Activated CD8-positive, alpha-beta memory T cell treated with anti-CD3 and anti-CD28 coated beads, Interleukin-2, amount 10 ng/mL, durations not matched to agents 7 days and 5 days (primary cell): ENCODE measurements at regions not wholly inside any gene's neighbourhood (a gene's known extent, or its start where the extent isn't known, plus 50 kb on each side); places are given as distances from the start of the nearest gene placed in this dataset.

Experiments
- ATAC-seq: fragments of 150-1000 bp; cut with Tn5 transposase; one replicate; pipeline ENCODE4 v1.10.0; 2021; ENCODE audit warnings: moderate library complexity
- CTCF ChIA-PET: fragments of 350-600 bp; sonication (Branson Sonifier 250); formaldehyde crosslinking; loops from one replicate; lab custom pipeline; 2021; ENCODE audit warnings: antibody characterized with exemption; lab: Charles Lee
- DNase-seq: peaks from one replicate; pipeline ENCODE4 v3.0.0-alpha.2; 2020
- H3K27ac Mint-ChIP-seq: one replicate; pipeline ENCODE4 v1.8.0; 2021; ENCODE audit warnings: mild to moderate bottlenecking, mixed read lengths
- H3K27me3 Mint-ChIP-seq: one replicate; pipeline ENCODE4 v1.8.0; 2021; ENCODE audit warnings: mixed read lengths
- H3K36me3 Mint-ChIP-seq: one replicate; pipeline ENCODE4 v1.8.0; 2021; ENCODE audit warnings: mild to moderate bottlenecking, mixed read lengths
- H3K4me1 Mint-ChIP-seq: one replicate; pipeline ENCODE4 v1.8.0; 2021; ENCODE audit warnings: mixed read lengths
- H3K4me3 Mint-ChIP-seq: one replicate; pipeline ENCODE4 v1.8.0; 2021; ENCODE audit warnings: mild to moderate bottlenecking, moderate library complexity, mixed read lengths
- H3K9me3 Mint-ChIP-seq: one replicate; pipeline ENCODE4 v1.8.0; 2022; ENCODE audit warnings: low read depth, mixed read lengths

GRCh38 chr6:26162399-26162798 is 75.2 kb downstream of the HFE start:
- ATAC-seq (no peak), DNase-seq (no peak)
- peaks cover 14% of the 10 kb centered on the region for H3K27me3 Mint-ChIP-seq
- CTCF ChIA-PET: interaction anchor here (1.1 kb wide), 1 partner anchor 8 kb away, joined by 3 read pairs; no protein-coding TSS in a partner anchor
- H3K9me3 Mint-ChIP-seq: no peaks in the 10 kb centered on the region
- peaks cover 49% of the 10 kb centered on the region for H3K4me1 Mint-ChIP-seq
- H3K4me3 Mint-ChIP-seq: no peak overlapping the region
- H3K36me3 Mint-ChIP-seq: peaks cover 30% of the 10 kb centered on the region
- peak overlapping the region; percentile 24 for H3K27ac Mint-ChIP-seq

GRCh38 chr6:26163427-26164119 is 76.3 kb downstream of the HFE start:
- ATAC-seq (no peak), DNase-seq (no peak)
- CTCF ChIA-PET: interaction anchor here (0.9 kb wide), 1 partner anchor 20 kb away, joined by 3 read pairs; a partner anchor contains a TSS
- H3K9me3 Mint-ChIP-seq: no peaks in the 10 kb centered on the region
- peaks cover 43% of the 10 kb centered on the region for H3K4me1 Mint-ChIP-seq
- H3K36me3 Mint-ChIP-seq: peaks cover 24% of the 10 kb centered on the region
- peaks cover 2% of the 10 kb centered on the region for H3K27me3 Mint-ChIP-seq
- peak overlapping the region; percentile 61 for H3K27ac Mint-ChIP-seq
- H3K4me3 Mint-ChIP-seq: no peak overlapping the region

GRCh38 chr6:26164120-26164505 is 76.9 kb downstream of the HFE start:
- H3K36me3 Mint-ChIP-seq: peaks cover 22% of the 10 kb centered on the region
- ATAC-seq (no peak), DNase-seq (no peak)
- H3K27ac Mint-ChIP-seq: peak overlapping the region; percentile 61
- H3K4me3 Mint-ChIP-seq: no peak overlapping the region
- CTCF ChIA-PET: interaction anchor here (0.9 to 1.3 kb wide), 2 partner anchors 19 to 98 kb away, joined by 3 read pairs; a partner anchor contains a TSS
- H3K27me3 Mint-ChIP-seq: no peaks in the 10 kb centered on the region
- peaks cover 43% of the 10 kb centered on the region for H3K4me1 Mint-ChIP-seq
- H3K9me3 Mint-ChIP-seq: no peaks in the 10 kb centered on the region

GRCh38 chr6:26165261-26165790 is 78.1 kb downstream of the HFE start:
- no peak overlapping the region for H3K27ac Mint-ChIP-seq
- peaks cover 45% of the 10 kb centered on the region for H3K4me1 Mint-ChIP-seq
- H3K36me3 Mint-ChIP-seq: peaks cover 14% of the 10 kb centered on the region
- DNase-seq (no peak), ATAC-seq (no peak)
- CTCF ChIA-PET: interaction anchor here (1.3 kb wide), 1 partner anchor 99 kb away, joined by 3 read pairs; no protein-coding TSS in a partner anchor
- no peaks in the 10 kb centered on the region for H3K9me3 Mint-ChIP-seq
- no peak overlapping the region for H3K4me3 Mint-ChIP-seq
- H3K27me3 Mint-ChIP-seq: no peaks in the 10 kb centered on the region

GRCh38 chr6:26170181-26170580 is 83.0 kb downstream of the HFE start:
- CTCF ChIA-PET: interaction anchor here (1.0 to 5.0 kb wide), 6 partner anchors 9 to 65 kb away, joined by 3 to 31 read pairs (median 3); a partner anchor contains a TSS
- DNase-seq: no peak

GRCh38 chr6:26170951-26171841 is 84.0 kb downstream of the HFE start:
- Mint-ChIP-seq H3K4me3 (peak overlapping the region; percentile 87), H3K27ac (peak overlapping the region; percentile 100), H3K27me3 (no peaks in the 10 kb centered on the region), H3K36me3 (peaks cover 3% of the 10 kb centered on the region), H3K9me3 (no peaks in the 10 kb centered on the region), H3K4me1 (peaks cover 40% of the 10 kb centered on the region)
- no peak for ATAC-seq
- CTCF ChIA-PET: interaction anchor here (1.0 to 5.0 kb wide), 6 partner anchors 12 to 66 kb away, joined by 3 to 31 read pairs (median 3); a partner anchor contains a TSS
- DNase-seq: no peak

More at GRCh38 chr6:26170181-26170580, 83.0 kb downstream of the HFE start:
- peak overlapping the region; percentile 87 for H3K4me3 Mint-ChIP-seq
- no peaks in the 10 kb centered on the region for H3K9me3 Mint-ChIP-seq
- no peaks in the 10 kb centered on the region for H3K27me3 Mint-ChIP-seq
- no peak for ATAC-seq
- H3K36me3 Mint-ChIP-seq: peaks cover 5% of the 10 kb centered on the region
- peaks cover 35% of the 10 kb centered on the region for H3K4me1 Mint-ChIP-seq
- peak overlapping the region; percentile 100 for H3K27ac Mint-ChIP-seq

- no peaks in the 10 kb centered on the region for H3K9me3 Mint-ChIP-seq
- DNase-seq: peak; percentile 57
- CTCF ChIA-PET: interaction anchor here (0.9 to 5.0 kb wide), 9 partner anchors 10 to 91 kb away, joined by 3 to 31 read pairs (median 5); a partner anchor contains a TSS
- peaks cover 41% of the 10 kb centered on the region for H3K4me1 Mint-ChIP-seq
- H3K27me3 Mint-ChIP-seq: no peaks in the 10 kb centered on the region
- H3K27ac Mint-ChIP-seq: peak overlapping the region; percentile 100
- ATAC-seq: peak; percentile 52
- peaks cover 3% of the 10 kb centered on the region for H3K36me3 Mint-ChIP-seq
- H3K4me3 Mint-ChIP-seq: peak overlapping the region; percentile 87
These were observed 85.4 kb downstream of the HFE start for GRCh38 chr6:26172608-26172968.

GRCh38 chr6:26173836-26174145 is 86.6 kb downstream of the HFE start:
- DNase-seq (no peak), ATAC-seq (no peak)
- H3K36me3 Mint-ChIP-seq: peaks cover 3% of the 10 kb centered on the region
- CTCF ChIA-PET: interaction anchor here (0.7 to 5.0 kb wide), 13 partner anchors 9 to 111 kb away, joined by 3 to 31 read pairs (median 5); a partner anchor contains a TSS
- H3K4me1 Mint-ChIP-seq: peaks cover 41% of the 10 kb centered on the region
- peak overlapping the region; percentile 87 for H3K4me3 Mint-ChIP-seq
- peak overlapping the region; percentile 84 for H3K27ac Mint-ChIP-seq
- no peaks in the 10 kb centered on the region for H3K9me3 Mint-ChIP-seq
- no peaks in the 10 kb centered on the region for H3K27me3 Mint-ChIP-seq

GRCh38 chr6:26175033-26175427 is 87.8 kb downstream of the HFE start:
- DNase-seq (no peak), ATAC-seq (no peak)
- CTCF ChIA-PET: interaction anchor here (0.7 to 3.0 kb wide), 9 partner anchors 9 to 143 kb away, joined by 3 to 11 read pairs (median 4); a partner anchor contains a TSS
- H3K27me3 Mint-ChIP-seq: no peaks in the 10 kb centered on the region
- H3K4me3 Mint-ChIP-seq: peak overlapping the region; percentile 53
- H3K4me1 Mint-ChIP-seq: peaks cover 30% of the 10 kb centered on the region
- H3K27ac Mint-ChIP-seq: peak overlapping the region; percentile 78
- no peaks in the 10 kb centered on the region for H3K9me3 Mint-ChIP-seq
- H3K36me3 Mint-ChIP-seq: peaks cover 3% of the 10 kb centered on the region

- peak overlapping the region; percentile 53 for H3K4me3 Mint-ChIP-seq
- H3K36me3 Mint-ChIP-seq: peaks cover 3% of the 10 kb centered on the region
- H3K4me1 Mint-ChIP-seq: peaks cover 32% of the 10 kb centered on the region
- H3K27me3 Mint-ChIP-seq: no peaks in the 10 kb centered on the region
- CTCF ChIA-PET: interaction anchor here (0.7 to 2.0 kb wide), 12 partner anchors 8 to 158 kb away, joined by 3 to 8 read pairs (median 4); a partner anchor contains a TSS
- DNase-seq (peak; percentile 74), ATAC-seq (no peak)
- H3K9me3 Mint-ChIP-seq: no peaks in the 10 kb centered on the region
- peak overlapping the region; percentile 78 for H3K27ac Mint-ChIP-seq
These were observed 88.4 kb downstream of the HFE start for GRCh38 chr6:26175428-26176181.

GRCh38 chr6:26179675-26180074 is 92.4 kb downstream of the HFE start:
- DNase-seq (no peak), ATAC-seq (no peak)
- no peak overlapping the region for H3K27ac Mint-ChIP-seq
- peaks cover 47% of the 10 kb centered on the region for H3K4me1 Mint-ChIP-seq
- no peaks in the 10 kb centered on the region for H3K27me3 Mint-ChIP-seq
- no peaks in the 10 kb centered on the region for H3K9me3 Mint-ChIP-seq
- peaks cover 2% of the 10 kb centered on the region for H3K36me3 Mint-ChIP-seq
- CTCF ChIA-PET: interaction anchor here (0.8 kb wide), 1 partner anchor 91 kb away, joined by 4 read pairs; no protein-coding TSS in a partner anchor
- H3K4me3 Mint-ChIP-seq: no peak overlapping the region

GRCh38 chr6:26180346-26180745 is 93.1 kb downstream of the HFE start:
- no peak for ATAC-seq
- no peak overlapping the region for H3K4me3 Mint-ChIP-seq
- DNase-seq: no peak
- H3K36me3 Mint-ChIP-seq: peaks cover 2% of the 10 kb centered on the region
- H3K27ac Mint-ChIP-seq: peak overlapping the region; percentile 88
- H3K9me3 Mint-ChIP-seq: no peaks in the 10 kb centered on the region
- peaks cover 50% of the 10 kb centered on the region for H3K4me1 Mint-ChIP-seq
- no peaks in the 10 kb centered on the region for H3K27me3 Mint-ChIP-seq
- CTCF ChIA-PET: no interaction called here
